Pancreas (tissue), 10 donors: ENCODE measurements at regions not wholly inside any gene's neighbourhood (a gene's known extent, or its start where the extent isn't known, plus 50 kb on each side); places are given as distances from the start of the nearest gene placed in this dataset.

Source experiments
- ATAC-seq, 4 donors: fragments of 200-7000 bp; cut with Tn5 transposase; one replicate each; pipeline versions ENCODE4 v1.8.0 to v1.9.1; 2020; ENCODE audit warnings: mild to moderate bottlenecking in 4 of 4, moderate library complexity in 4 of 4
- DNase-seq, 6 donors: peaks; one replicate each; pipeline ENCODE4 v3.0.0-alpha.2; 2020
- FAIRE-seq: peaks from 2 replicates; lab custom pipeline; 2012; peaks lifted over from hg19 to GRCh38; lab: Jason Lieb, UNC
- H3K27ac ChIP-seq, 4 donors: fragments of 200-600 bp; sonication (generic); 1 replicate in 3 of 4; 2 replicates in 1 of 4; pipeline versions ENCODE4 v1.5.0 to v1.8.0; 2020
- H3K27me3 ChIP-seq, 4 donors: fragments of 200-600 bp; one replicate each; pipeline ENCODE4 v1.8.0; 2021
- H3K36me3 ChIP-seq, 3 donors: fragments of 200-600 bp; sonication (generic) in 1 of 3; one replicate each; pipeline versions ENCODE4 v1.5.0 to v1.8.0; 2020 to 2021
- H3K4me1 ChIP-seq, 3 donors: fragments of 200-600 bp; one replicate each; pipeline ENCODE4 v1.8.0; 2021
- H3K4me3 ChIP-seq, 4 donors: fragments of 200-600 bp; sonication (generic) in 2 of 4; one replicate each; pipeline versions ENCODE4 v1.5.0 to v1.8.0; 2020 to 2021
- H3K9me3 ChIP-seq, 4 donors: fragments of 200-600 bp; one replicate each; pipeline ENCODE4 v1.8.0; 2021
- CTCF ChIP-seq, 4 donors: fragments of 200-600 bp; sonication (generic) in 3 of 4; IDR thresholded peaks; one replicate each; pipeline versions ENCODE4 v1.5.0 to v1.8.0; 2021; ENCODE audit warnings: antibody characterized with exemption in 4 of 4
- WGBS, 2 donors: extraction: QIAGEN DNeasy Blood & Tissue Kit; methylation state at CpG; one replicate each; pipeline ENCODE4 v1.1.7; 2013; 5-methylcytosine and 5-hydroxymethylcytosine counted together
- intact Hi-C, 3 donors: fragments of 100-400 bp; cut with DNase I; formaldehyde crosslinking; loops; one replicate each; pipeline versions ENCODE4 v1.11.1 to v1.14.2; 2022
- donor health status: healthy with polysubstance abuse.
- donor health status: DM: no; HTN: no; CAD: no; lungs with moderate emphysema.
- donor health status: DM: no; HTN: no; CAD: no.
- donor health status: control.
- donor health status: control.
- donor health status: Bipolar disorder and iron deficiency.
- donor health status: DM: yes; HTN: yes; CAD: no.
- donor health status: DM: no; HTN: no; CAD: no.
- donor health status: DM: no; HTN: no; CAD: no.
- donor health status: DM: yes; HTN: yes; CAD: no.

- Histone ChIP-seq H3K27me3 (no peaks in the 10 kb centered on the region), H3K4me1 (no peaks in the 10 kb centered on the region), H3K4me3 (no peak overlapping the region), H3K9me3 (no peaks in the 10 kb centered on the region), H3K27ac (no peak overlapping the region), H3K36me3 (no peaks in the 10 kb centered on the region)
- intact Hi-C loops: loop anchor here in 2 of 3 donors (10.0 kb wide), 2 partner anchors 253 to 263 kb away; no protein-coding TSS in a partner anchor
- no peak for TF ChIP-seq CTCF (IDR thresholded peaks at IDR 0.05)
- DNase-seq: no peak
- 11 to 14% methylated on average over 1 of the region's 1 CpG for WGBS, 2 donors
- FAIRE-seq: no peak
- peak; percentile 38 to 68 (median 62) for ATAC-seq
These were observed 293.3 kb upstream of the TFPI start for GRCh38 chr2:187847245-187848208.

- no peak for TF ChIP-seq CTCF (IDR thresholded peaks at IDR 0.05)
- 78 to 79% methylated on average over 5 of the region's 5 CpGs for WGBS, 2 donors
- H3K4me1 ChIP-seq: no peaks in the 10 kb centered on the region
- H3K27ac ChIP-seq: no peak overlapping the region
- ATAC-seq: no peak
- H3K9me3 ChIP-seq: no peaks in the 10 kb centered on the region
- no peaks in the 10 kb centered on the region for H3K27me3 ChIP-seq
- no peak for FAIRE-seq
- intact Hi-C loops: no loop called here
- no peak for DNase-seq
- H3K4me3 ChIP-seq: no peak overlapping the region
- no peaks in the 10 kb centered on the region for H3K36me3 ChIP-seq
These were observed 297.8 kb upstream of the TFPI start for GRCh38 chr2:187851955-187852561.

GRCh38 chr2:187853381-187853791 is 299.2 kb upstream of the TFPI start:
- intact Hi-C loops: no loop called here
- no peak overlapping the region for H3K27ac ChIP-seq
- DNase-seq (no peak), ATAC-seq (no peak), FAIRE-seq (no peak)
- no peaks in the 10 kb centered on the region for H3K27me3 ChIP-seq
- TF ChIP-seq CTCF (IDR thresholded peaks at IDR 0.05): no peak
- WGBS, 2 donors: 28 to 39% methylated on average over 1 of the region's 1 CpG
- no peaks in the 10 kb centered on the region for H3K36me3 ChIP-seq
- H3K9me3 ChIP-seq: no peaks in the 10 kb centered on the region
- H3K4me1 ChIP-seq: no peaks in the 10 kb centered on the region
- no peak overlapping the region for H3K4me3 ChIP-seq

GRCh38 chr2:187854801-187855200 is 300.6 kb upstream of the TFPI start:
- Histone ChIP-seq H3K9me3 (no peaks in the 10 kb centered on the region), H3K4me1 (no peaks in the 10 kb centered on the region), H3K27me3 (no peaks in the 10 kb centered on the region), H3K27ac (no peak overlapping the region), H3K4me3 (no peak overlapping the region), H3K36me3 (no peaks in the 10 kb centered on the region)
- FAIRE-seq: no peak
- no peak for DNase-seq
- no peak for ATAC-seq
- intact Hi-C loops: no loop called here
- no peak for TF ChIP-seq CTCF (IDR thresholded peaks at IDR 0.05)
